Endothelial cell of umbilical vein (primary cell): ENCODE measurements at regions not wholly inside any gene's neighbourhood (a gene's known extent, or its start where the extent isn't known, plus 50 kb on each side); places are given as distances from the start of the nearest gene placed in this dataset.

Experiments
- CTCF ChIP-seq, 2 donors: IDR thresholded peaks; 1 replicate in 1 of 2; 2 replicates in 1 of 2; pipeline ENCODE4 v1.5.1; 2011; ENCODE audit warnings: low read length in 2 of 2, mild to moderate bottlenecking in 2 of 2, moderate library complexity in 2 of 2, control low read depth in 1 of 2, inconsistent platforms in 1 of 2, low read depth in 1 of 2; ENCODE audit not compliant: insufficient read depth in 1 of 2; ENCODE audit errors: extremely low read depth in 1 of 2
- POLR2AphosphoS5 ChIP-seq: IDR thresholded peaks from 2 replicates; pipeline ENCODE4 v1.6.1; 2012; ENCODE audit warnings: low read depth, mild to moderate bottlenecking, control low read depth, low read length, moderate library complexity; ENCODE audit not compliant: insufficient read depth

DNA sequence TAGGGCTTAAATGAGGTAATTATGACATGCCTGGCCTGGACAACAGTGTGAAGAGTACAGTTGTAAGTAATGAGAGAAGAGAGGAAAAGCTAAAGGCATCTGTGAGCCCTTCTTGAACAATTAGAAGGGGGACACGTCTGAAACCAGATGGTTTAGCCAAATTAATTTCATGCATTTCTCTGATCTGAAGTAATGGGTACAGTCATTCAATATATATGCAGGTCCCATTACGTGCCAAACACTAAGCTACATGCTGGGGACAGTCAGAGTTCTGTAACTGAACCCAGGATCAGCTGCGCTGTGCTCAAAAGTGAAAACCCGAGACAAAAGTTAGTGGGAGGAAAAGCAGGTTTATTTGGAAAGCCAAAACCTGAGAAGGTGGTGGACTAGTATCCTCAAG is 207.2 kb upstream of the TMTC1 start:
- TF ChIP-seq CTCF (IDR thresholded peaks at IDR 0.05; ENCODE audit: extremely low read depth in 1 of 2, insufficient read depth in 1 of 2, low read depth in 1 of 2, low read length in 2 of 2) = no peak
- no peak for TF ChIP-seq POLR2AphosphoS5
